Forelimb muscle (tissue), 1 donor: ENCODE measurements at regions not wholly inside any gene's neighbourhood (a gene's known extent, or its start where the extent isn't known, plus 50 kb on each side); places are given as distances from the start of the nearest gene placed in this dataset.

ENCODE experiments used
- DNase-seq: peaks from one replicate; pipeline ENCODE4 v3.0.0-alpha.2; 2013; ENCODE audit warnings: low read depth

DNA sequence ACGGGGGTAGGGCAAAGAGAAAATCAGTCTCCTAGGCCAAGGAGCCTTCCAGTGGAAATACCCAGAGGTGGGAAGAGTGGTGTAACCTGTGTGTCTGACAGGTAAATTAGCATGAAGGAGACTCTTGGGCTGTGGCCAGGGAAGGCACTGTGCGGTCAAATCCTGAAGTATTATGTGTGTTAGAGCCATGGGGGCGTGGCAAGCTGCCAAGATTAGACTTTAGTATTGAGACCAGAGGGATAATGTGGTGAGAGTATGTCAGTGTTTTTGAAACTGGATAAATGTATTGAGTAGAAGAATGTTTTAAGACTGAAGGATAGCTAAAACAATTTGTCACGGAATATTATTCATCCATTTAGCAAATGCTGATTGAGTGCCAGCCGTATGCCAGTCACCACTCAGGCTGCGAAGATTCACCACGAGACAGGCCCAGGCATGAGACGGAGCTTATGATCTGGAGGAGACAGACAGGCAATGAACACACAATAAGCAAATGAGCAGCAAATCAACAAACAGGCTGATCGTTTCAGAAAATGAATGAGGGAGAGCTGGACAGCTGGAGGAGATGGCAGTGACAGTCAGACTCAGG, 445.9 kb downstream of the MCTP2 start:
- no peak for DNase-seq

DNA sequence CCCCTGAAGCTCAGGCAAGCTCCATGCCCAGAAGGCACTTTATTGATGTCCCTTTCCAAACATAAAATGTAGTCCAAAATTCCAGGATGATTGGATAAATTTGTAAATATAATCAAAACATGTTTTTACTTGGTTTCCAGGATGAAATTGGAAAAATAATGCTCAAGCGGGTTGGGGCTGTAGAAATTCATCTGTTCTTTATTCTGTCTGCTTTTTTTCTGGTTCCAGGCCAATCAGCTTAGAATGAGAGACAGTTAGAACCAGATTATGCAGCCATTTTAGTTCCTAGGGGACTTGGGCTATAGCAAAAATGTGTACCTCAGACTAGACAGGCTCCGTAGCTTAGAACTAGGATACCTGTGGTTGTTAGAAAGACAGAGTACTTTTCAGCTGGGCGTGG, 450.8 kb downstream of the MCTP2 start:
- no peak for DNase-seq

DNA sequence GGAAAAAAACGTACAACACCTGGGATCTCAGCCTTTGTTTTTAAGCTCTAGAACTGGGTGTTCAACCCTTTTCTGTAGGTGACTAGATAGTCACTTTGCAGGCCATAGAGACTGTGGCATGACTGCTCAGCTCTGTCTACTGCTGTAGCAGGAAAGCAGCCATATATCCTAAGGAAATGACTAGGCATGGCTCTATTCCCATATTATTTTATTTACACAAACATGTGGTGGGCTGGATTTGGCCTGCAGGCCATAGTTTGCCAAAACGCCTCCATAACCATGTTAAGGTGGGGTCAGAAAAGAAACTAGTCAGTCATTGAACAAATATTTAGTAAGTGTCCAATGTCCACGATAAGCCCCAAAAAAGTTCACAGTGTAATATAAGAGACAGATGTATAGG, 452.5 kb downstream of the MCTP2 start:
- no peak for DNase-seq

DNA sequence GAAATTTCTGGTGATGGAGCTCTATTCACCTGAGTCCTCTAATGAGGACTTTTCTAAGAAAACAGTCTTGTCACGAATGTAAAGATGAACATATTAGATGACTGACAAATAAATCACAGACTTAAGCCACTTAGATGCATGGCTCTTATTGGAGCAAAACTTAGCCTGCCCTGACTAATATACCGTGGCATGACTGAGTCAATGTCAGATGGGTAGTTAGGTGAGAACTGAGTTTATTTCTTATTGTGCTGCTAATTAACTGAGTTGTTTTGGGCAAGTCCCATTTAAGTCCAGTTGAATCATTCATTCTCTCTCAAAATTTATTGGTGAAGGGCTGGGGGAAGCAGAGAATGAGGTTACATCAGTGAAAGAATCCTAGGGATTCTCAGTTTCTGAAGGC, 459.8 kb downstream of the MCTP2 start:
- DNase-seq, result no peak

DNA sequence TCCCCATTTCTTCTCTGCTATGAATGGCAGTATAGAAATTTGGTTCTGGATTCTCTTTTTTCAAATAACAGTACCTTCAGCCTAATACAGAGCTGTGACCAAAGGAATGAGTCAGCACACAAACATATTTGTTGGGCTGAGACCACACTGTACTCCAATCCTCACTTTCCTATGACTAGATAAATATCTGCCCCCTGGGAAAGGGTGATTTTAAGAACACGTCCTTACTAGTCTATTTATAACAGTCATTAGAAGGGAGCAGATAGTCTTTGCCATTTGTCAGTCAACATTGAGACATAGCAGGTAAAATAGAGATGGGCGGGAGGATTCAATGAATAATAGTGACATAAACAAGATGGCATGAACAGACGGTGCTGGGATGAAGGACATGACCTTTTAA, 461.3 kb downstream of the MCTP2 start:
- no peak for DNase-seq

DNA sequence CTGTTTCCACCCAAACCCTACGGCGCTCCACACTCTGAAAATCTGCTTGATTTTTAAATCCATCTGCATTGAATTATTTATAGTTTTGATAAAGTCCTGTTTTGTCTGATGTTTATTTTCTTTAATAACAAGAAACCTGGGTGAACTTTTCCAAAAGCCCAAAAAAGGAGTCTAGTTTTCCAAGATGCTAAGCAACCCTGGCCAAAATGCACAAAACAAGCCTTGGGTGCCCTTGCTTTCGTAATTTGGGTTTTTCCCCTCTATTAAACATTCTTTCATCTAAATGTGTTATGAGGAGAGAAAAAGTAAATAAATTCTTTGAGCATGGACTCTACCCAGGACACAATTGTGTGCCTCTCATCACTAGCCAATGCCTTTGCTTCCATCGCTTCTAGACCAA, 468.9 kb downstream of the MCTP2 start:
- no peak for DNase-seq

DNA sequence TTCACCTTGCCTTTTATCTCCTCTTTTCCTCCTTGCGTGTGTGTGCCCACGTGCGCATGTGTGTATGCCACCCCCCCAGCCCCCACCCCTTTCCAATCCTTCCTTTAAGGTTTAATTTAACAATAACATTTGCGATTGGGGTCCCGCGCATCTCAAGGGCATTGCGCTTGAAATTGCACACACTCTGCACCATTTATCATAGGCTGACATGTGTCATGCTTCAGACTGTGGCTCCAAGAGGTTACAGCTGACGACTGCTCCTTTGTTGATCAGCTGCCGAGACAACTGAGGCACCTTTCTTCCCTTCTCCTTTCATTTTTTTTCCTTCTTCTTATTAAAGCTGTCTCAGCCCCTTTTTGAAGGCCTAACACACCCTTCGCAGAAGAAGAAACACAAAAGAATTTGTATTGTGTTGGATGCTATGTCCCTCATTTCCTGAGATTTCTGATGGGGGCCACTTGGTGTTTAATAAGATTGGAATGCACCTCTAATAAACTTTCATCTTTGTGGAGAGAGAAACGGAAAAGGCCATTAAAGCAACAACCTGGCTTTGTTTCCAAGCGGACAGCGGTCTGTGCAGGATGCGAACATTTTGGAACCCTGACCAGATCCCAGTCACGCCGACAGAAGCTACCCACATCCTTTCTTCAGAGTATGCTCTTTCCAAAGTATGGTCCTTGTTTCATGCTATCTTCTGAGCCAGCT, 470.1 kb downstream of the MCTP2 start:
- no peak for DNase-seq

DNA sequence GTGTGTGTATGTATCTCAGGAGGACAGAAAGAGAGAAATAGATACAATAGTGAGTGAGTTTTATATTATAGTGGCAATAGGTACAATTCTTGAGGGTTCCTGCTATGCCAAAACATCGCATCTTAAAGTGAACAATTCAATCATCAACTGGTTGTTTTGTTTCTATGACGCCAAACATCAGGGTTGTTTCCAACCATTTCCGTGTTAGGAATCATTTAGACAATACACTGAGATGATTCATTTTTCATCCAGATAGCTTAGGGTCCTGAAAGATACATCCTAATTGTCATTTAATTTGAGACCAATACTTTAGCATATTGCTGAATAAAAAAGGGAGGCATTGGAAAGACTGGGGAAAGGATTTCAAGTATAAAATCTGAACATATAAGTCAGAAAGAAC, 472.2 kb downstream of the MCTP2 start:
- DNase-seq, result no peak

DNA sequence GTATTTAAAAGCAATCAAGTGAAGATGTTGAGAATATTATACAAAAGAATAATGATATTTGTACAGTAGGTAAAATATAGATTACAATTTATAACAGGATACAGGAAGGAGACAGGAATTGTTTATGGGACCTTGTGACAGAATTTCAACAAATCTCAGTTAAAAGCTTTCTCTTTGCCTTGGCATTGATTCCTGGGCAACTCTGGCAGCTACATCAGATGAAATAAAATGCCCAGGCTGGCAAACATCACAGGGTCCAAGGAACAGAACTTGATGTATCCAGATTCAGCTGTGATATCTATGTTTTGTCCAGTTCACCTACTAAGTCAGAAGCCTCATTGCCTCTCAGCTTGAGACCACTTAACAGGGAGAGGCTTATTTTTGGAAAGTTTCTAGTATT, 473.1 kb downstream of the MCTP2 start:
- DNase-seq, result no peak

DNA sequence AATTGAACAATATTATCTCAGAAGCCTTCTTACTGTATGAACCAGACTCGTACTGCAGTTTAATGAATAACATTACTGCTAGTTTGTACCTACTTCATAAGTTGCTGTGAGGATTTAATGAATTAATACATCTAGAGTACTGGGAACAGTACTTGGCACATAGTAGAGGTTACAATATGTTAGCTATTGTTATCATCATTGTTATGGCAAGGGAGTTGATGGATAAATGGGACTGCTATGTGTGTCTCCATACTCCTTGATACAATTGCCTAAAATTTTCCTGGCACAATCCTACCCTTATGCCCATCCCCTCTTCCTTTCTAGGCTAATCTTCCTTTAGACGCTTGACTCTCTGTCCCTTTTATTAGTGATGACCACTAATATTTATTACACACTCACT, 473.6 kb downstream of the MCTP2 start:
- DNase-seq, result no peak

DNA sequence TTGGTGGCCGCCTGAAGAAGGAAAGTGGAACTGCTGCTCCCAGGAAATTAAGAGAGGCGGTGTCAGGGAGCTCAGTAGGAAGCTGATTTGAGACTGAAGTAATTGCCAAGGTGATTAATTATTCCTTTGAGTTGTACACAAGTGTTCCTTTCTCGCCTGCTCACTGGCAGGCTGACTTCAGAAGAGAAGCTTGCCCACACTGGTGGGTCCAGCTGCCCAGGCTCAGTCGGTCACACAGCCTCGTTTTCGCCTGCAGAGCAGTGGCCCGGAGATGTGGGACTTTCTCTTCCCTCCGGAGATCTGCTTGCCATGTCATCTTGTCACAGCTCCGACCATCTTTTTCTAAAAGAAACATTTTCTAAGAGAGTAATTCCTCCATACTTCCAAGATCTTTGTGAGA, 478.0 kb downstream of the MCTP2 start:
- no peak for DNase-seq

DNA sequence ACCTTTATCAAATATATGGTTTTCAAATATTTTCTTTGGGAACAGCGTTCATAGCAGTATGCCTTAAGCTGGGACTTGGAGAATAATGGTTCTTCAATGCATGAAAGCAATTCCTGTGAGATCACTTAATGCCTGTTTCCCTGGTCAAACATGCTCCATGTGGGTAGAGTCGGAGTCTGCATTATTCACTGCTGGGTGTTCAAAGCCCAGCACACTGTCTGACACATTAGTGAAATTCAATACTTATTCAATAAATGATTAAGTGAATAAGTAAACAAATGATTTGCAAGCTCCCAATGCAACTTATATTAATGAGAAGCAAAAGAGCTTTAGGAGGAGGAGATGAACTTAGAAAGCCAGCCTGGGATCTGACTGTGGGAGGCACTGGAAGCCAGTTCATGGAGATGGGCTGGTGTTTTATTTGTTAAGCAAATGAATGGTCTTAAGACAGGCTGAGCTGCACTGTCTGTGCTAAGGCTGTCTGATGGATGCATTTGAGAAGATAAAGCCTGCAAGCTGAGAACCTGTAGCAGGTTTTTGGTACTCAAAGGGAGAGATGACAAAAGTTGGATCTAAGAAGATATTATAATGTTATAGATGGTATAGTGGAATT, 490.8 kb downstream of the MCTP2 start:
- DNase-seq, result no peak

DNA sequence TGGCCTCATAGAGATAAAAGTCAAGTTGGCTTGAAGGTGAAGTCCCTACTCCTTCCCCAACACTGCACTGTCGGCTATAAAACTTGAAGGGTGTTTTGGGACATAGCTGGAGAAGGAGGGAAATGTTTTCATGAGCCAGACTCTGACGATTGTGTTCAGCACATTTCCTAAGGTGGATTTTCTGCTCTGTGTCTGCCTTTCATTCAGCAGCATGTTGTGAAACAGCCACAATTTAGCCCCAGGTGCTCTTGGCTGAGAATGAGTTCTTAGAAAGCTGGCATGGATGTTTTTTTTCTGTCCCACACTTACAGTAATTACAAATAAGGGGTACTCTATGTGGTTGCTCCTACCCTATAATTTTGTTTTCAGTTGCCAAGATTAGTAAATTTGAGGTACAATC, 492.4 kb downstream of the MCTP2 start:
- DNase-seq, result no peak

DNA sequence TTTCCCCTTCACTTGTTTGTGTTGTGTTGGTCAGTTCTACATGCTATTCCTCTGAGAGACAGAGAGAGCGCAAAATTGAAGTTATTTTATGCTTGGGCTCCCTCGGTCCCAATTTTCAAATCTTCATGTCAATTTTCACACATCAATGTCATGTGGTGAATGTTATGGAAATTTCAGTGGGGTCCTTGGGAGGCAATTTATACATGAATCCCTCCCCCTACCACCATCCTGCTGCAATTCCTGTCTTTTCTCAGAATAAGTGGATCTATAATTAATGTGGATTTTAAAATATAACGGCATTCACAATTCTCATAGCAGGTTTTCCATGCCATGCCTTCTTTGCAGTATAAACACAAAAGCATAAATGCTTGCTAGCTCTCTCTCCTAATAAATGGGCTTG, 499.9 kb downstream of the MCTP2 start:
- no peak for DNase-seq

DNA sequence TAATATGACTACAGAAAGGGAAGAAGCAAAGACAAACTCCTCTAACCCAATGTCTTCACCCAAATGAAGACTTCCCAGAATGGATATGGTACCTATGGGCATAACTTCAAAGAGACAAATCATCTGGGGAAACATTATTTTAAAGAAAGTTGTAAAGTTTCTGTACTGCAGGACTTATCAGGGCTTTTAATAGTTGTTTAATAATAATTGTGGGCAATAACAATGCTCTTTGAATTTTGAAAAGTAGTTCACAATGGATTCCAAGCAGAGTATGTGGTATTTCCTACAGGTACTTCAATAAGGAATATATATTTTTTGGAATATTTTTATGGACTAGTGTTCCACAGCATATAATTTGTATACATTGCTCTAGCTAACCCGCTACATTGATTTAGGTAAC, 503.1 kb downstream of the MCTP2 start:
- no peak for DNase-seq

DNA sequence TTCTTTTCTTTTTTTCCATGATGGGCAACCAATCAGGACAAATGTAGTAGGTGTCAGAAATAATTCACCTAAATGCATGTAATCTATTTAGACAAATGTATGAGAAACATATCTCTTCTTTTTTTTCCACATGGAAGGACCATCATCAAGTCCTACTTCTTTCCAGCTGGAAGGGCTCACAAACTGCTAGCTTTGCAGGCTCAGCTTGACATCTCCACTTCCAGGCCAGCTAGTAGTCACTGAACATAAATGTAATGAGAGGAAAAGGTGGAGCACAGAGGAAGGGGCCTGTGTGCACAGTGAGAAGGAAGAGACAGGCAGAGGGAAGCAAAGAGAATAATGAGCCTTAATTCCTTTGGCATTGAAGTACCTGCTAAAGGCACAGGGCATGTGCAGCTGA, 504.9 kb downstream of the MCTP2 start:
- DNase-seq, result no peak

DNA sequence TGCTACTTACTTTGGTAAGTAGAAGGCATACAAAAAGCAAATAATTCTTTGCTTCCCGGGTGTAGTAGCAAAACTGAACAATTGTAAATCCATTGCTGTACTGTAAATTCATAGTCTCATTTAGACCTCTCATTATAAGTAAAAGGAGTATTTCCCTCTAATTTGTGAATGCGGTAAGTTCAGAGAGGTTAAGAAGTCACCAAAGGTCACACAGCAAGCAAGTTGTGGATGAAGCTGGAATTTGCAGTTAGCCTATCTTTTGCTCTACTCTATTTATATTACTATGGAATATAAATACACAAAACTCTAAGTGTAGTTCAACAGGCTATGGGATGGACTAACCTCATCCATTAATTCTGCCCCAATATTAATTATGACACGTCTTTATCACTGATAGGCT, 508.3 kb downstream of the MCTP2 start:
- no peak for DNase-seq

DNA sequence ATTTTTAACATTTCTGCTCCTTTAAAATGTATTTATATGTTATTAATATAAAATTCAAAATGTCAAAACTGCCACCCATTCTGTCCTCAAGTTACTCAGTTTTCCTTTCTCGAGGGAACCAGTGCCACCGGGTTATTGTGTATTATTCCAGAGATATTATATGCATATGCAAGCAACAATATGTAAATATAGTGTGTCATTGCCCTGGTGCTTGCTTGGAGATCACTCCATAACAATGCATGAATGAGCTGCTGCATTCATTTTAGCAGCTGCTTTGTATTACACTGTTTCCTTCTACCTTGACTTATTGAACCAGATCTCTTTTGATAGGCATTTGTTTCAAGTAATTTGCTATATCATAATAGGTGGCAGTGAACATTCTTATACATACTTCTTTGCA, 509.1 kb downstream of the MCTP2 start:
- DNase-seq, result no peak

DNA sequence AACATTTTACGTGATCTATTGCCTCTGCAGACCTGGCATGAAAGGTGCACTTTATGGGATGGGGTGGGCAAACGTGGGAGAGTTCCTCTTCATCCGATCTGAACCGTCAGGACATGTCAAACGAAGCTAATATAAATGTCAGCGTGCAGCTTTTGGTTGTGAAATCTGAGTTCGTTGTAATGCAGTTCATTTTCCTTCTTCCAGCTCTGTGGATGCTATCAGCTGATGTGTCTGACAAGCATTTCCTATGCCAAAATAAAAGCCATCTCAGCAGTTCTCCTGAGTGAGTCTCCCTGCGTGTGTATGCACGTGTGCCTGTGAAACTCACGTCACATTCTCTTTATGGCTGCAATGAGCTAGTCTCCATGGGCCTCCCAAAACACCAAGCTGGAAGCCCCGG, 512.3 kb downstream of the MCTP2 start:
- no peak for DNase-seq

DNA sequence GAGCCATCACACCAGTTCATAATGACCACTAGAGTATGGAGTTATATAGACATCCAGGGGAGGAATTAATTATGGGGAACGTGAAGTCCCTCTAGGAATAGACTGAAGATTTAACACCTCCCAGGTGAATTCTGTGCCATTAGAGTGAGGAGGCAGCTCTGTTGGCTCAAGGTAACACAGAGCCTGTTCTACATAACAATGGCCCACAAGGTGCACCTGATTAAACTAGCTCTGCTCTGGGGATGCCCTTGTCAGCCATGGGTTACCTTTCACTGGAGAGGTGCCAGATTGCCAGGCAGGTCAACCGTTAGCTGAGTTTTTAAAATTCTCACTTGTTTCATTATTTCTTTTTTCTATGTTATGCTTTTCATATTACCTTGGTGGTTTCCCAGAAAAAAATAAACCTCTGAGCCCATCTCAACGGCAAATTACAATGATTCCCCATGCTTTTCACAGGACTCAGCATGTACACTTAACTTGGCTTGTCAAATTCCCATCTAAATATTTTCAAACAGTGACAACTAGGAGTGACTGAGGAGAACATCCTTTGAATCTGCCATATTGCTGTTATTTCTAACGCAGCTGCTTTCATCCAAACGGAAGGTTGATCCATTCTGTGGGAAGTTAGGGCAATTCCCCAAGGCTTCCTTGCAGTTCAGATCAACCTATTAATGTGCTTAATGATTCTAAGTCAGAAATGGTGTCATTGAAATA, 512.9 kb downstream of the MCTP2 start:
- no peak for DNase-seq

DNA sequence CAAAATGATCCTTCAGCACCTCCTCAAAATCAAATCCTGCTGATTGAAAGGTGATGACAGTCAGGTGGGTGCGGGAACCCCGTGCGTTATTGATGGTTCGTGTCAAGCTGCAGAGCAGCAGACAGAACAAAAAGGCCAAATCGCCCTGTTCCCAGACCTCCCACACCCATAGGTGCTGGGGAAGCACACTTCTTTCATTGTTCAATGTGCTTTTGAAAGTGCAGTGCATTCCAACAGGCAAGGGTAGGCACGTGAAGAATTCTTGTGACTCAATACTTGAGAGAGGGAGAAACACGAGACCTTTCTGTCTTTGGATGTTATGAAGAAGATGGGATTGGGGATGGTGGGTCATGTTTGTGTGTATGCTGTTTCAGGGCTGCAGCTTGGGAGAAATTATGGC, 514.0 kb downstream of the MCTP2 start:
- DNase-seq, result no peak

DNA sequence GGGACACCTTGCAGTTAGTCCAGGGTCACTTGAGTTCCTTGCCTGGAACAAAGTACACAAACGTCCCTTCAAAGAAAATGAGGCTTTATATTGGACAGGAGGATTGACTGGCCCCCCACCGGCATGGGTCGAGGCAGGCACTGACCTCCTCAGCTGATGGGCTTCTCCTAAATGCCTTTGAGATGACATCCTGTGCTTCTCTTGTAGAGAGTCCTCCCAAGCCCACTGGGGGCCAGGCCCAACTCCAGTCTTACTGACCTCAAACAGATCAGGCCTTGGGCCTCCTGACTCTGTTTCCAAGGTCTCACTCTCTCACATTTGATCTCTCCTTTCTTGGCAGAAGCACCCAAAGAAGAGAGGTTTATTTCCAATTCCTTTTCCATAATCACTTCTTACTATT, 516.1 kb downstream of the MCTP2 start:
- DNase-seq, result no peak
